GM18907 (cell line): ENCODE measurements at regions not wholly inside any gene's neighbourhood (a gene's known extent, or its start where the extent isn't known, plus 50 kb on each side); places are given as distances from the start of the nearest gene placed in this dataset.

ENCODE experiments used
- ATAC-seq: cut with Tn5 transposase; IDR thresholded peaks from one replicate; pipeline ENCODE4 v1.9.1; 2021; ENCODE audit warnings: mild to moderate bottlenecking, moderate library complexity; ENCODE audit not compliant: unreplicated experiment

- no peak for ATAC-seq
Observed at GRCh38 chr10:113402602-113403001, 150.3 kb upstream of the HABP2 start.

- ATAC-seq, result no peak
Observed at GRCh38 chr10:113407218-113407617, 145.6 kb upstream of the HABP2 start.

- no peak for ATAC-seq
Observed at GRCh38 chr10:113409175-113409574, 143.7 kb upstream of the HABP2 start.

- no peak for ATAC-seq
Observed at GRCh38 chr10:113410618-113411017, 142.2 kb upstream of the HABP2 start.

GRCh38 chr10:113411456-113411855 lies 141.4 kb upstream of the HABP2 start:
- ATAC-seq, result no peak

- no peak for ATAC-seq
Observed at GRCh38 chr10:113412161-113412560, 140.7 kb upstream of the HABP2 start.

GRCh38 chr10:113414543-113414942 lies 138.3 kb upstream of the HABP2 start:
- no peak for ATAC-seq

GRCh38 chr10:113415246-113415645 lies 137.6 kb upstream of the HABP2 start:
- no peak for ATAC-seq

GRCh38 chr10:113420057-113420732 lies 132.7 kb upstream of the HABP2 start:
- ATAC-seq, result no peak

- ATAC-seq, result no peak
Observed at GRCh38 chr10:113420733-113421675, 131.8 kb upstream of the HABP2 start.

GRCh38 chr10:113422371-113422770 lies 130.5 kb upstream of the HABP2 start:
- no peak for ATAC-seq

- ATAC-seq, result no peak
Observed at GRCh38 chr10:113423981-113424721, 128.7 kb upstream of the HABP2 start.

- ATAC-seq, result no peak
Observed at GRCh38 chr10:113425008-113425407, 127.8 kb upstream of the HABP2 start.

GRCh38 chr10:113425541-113425951 lies 127.3 kb upstream of the HABP2 start:
- no peak for ATAC-seq

- no peak for ATAC-seq
Observed at GRCh38 chr10:113426181-113426877, 126.5 kb upstream of the HABP2 start.

GRCh38 chr10:113427236-113427735 lies 125.6 kb upstream of the HABP2 start:
- no peak for ATAC-seq

GRCh38 chr10:113427811-113428558 lies 124.9 kb upstream of the HABP2 start:
- no peak for ATAC-seq

GRCh38 chr10:113430634-113431397 lies 122.0 kb upstream of the HABP2 start:
- ATAC-seq, result no peak
